ENCODE measurements at regions not wholly inside any gene's neighbourhood (a gene's known extent, or its start where the extent isn't known, plus 50 kb on each side); places are given as distances from the start of the nearest gene placed in this dataset.
A peak's percentile ranks its signal among the peaks of the same experiment; 100 is the strongest.

DNA sequence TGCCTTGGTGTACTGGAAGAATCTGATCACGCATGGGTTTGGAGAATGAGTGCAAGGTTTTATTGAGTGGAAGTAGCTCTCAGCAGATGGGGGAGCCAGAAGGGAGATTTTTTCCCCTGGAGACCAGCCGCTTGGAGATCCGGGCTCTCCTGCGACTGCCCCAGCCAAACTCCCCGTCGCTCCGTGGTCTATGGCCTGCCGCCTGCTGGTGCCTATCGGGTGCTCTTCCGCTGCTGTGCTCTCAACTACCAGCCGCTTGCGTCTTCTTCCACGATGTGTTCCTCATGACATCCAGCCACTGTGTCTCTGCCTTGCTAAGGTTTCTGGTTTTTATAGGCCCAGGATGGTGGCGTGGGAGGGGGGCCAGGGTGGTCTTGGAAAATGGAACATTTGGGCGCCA, 145.6 kb upstream of the UBASH3B start:
- TF ChIP-seq, protein P1, sequence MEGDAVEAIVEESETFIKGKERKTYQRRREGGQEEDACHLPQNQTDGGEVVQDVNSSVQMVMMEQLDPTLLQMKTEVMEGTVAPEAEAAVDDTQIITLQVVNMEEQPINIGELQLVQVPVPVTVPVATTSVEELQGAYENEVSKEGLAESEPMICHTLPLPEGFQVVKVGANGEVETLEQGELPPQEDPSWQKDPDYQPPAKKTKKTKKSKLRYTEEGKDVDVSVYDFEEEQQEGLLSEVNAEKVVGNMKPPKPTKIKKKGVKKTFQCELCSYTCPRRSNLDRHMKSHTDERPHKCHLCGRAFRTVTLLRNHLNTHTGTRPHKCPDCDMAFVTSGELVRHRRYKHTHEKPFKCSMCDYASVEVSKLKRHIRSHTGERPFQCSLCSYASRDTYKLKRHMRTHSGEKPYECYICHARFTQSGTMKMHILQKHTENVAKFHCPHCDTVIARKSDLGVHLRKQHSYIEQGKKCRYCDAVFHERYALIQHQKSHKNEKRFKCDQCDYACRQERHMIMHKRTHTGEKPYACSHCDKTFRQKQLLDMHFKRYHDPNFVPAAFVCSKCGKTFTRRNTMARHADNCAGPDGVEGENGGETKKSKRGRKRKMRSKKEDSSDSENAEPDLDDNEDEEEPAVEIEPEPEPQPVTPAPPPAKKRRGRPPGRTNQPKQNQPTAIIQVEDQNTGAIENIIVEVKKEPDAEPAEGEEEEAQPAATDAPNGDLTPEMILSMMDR (IDR thresholded peaks at IDR 0.05; ENCODE audit: low read depth, low read length) = no peak
- Histone ChIP-seq H3K36me3 (no peaks in the 10 kb centered on the region), H3K4me1 (ENCODE audit: low read depth) (no peaks in the 10 kb centered on the region), H3K27me3 (no peaks in the 10 kb centered on the region), H3K4me3 (no peak overlapping the region), H3K9me3 (ENCODE audit: low read depth) (no peaks in the 10 kb centered on the region), H3K27ac (no peak overlapping the region)
- no peak for DNase-seq (ENCODE audit: low read depth in 1 of 2, low spot score in 1 of 2)

GRCh38 chr11:122509091-122509490, 146.4 kb upstream of the UBASH3B start:
- Histone ChIP-seq H3K36me3 (no peaks in the 10 kb centered on the region), H3K9me3 (ENCODE audit: low read depth) (no peaks in the 10 kb centered on the region), H3K4me3 (no peak overlapping the region), H3K4me1 (ENCODE audit: low read depth) (no peaks in the 10 kb centered on the region), H3K27me3 (no peaks in the 10 kb centered on the region), H3K27ac (no peak overlapping the region)
- DNase-seq (ENCODE audit: low read depth in 1 of 2, low spot score in 1 of 2) = no peak
- TF ChIP-seq, protein P1 (IDR thresholded peaks at IDR 0.05; ENCODE audit: low read depth, low read length) = no peak

- peak; percentile 90 to 95 for DNase-seq (ENCODE audit: low read depth in 1 of 2, low spot score in 1 of 2)
- no peak overlapping the region for H3K27ac ChIP-seq
- no peak overlapping the region for H3K4me3 ChIP-seq
- H3K9me3 ChIP-seq (ENCODE audit: low read depth) = no peaks in the 10 kb centered on the region
- no peaks in the 10 kb centered on the region for H3K27me3 ChIP-seq
- H3K4me1 ChIP-seq (ENCODE audit: low read depth) = no peaks in the 10 kb centered on the region
- H3K36me3 ChIP-seq = no peaks in the 10 kb centered on the region
- TF ChIP-seq, protein P1 (IDR thresholded peaks at IDR 0.05; ENCODE audit: low read depth, low read length) = peak; percentile 93
Observed at GRCh38 chr11:122505304-122506006, 150.1 kb upstream of the UBASH3B start.

GRCh38 chr11:122494221-122494620, 161.3 kb upstream of the UBASH3B start:
- Histone ChIP-seq H3K36me3 (no peaks in the 10 kb centered on the region), H3K4me3 (no peak overlapping the region), H3K9me3 (ENCODE audit: low read depth) (no peaks in the 10 kb centered on the region), H3K4me1 (ENCODE audit: low read depth) (peaks cover 7% of the 10 kb centered on the region), H3K27me3 (no peaks in the 10 kb centered on the region), H3K27ac (no peak overlapping the region)
- TF ChIP-seq, protein P1 (IDR thresholded peaks at IDR 0.05; ENCODE audit: low read depth, low read length) = no peak
- no peak for DNase-seq (ENCODE audit: low read depth in 1 of 2, low spot score in 1 of 2)

DNA sequence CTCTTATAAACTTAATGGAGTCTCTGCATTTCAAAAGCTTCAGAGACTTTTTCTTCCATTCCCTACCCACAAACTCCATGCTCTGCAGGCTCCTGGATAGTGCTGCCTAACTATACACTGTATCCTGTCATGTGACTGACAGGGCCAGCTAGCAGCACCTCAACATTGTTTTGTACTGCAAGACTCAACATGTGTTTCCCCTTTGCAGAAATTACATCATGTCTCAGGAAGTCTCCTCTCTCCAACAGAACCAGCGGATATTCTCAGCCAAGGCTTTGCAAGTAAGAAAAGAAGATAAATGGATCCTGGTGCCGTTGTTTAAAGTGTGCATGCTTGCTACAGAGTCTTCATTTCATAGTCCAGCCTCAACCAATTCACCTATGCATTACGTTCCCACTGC, 164.0 kb upstream of the UBASH3B start:
- Histone ChIP-seq H3K27ac (no peak overlapping the region), H3K9me3 (ENCODE audit: low read depth) (no peaks in the 10 kb centered on the region), H3K4me1 (ENCODE audit: low read depth) (peaks cover 14% of the 10 kb centered on the region), H3K27me3 (no peaks in the 10 kb centered on the region), H3K4me3 (no peak overlapping the region), H3K36me3 (no peaks in the 10 kb centered on the region)
- peak in 1 of 2 donors; percentile 64 for DNase-seq (ENCODE audit: low read depth in 1 of 2, low spot score in 1 of 2)
- TF ChIP-seq, protein P1 (IDR thresholded peaks at IDR 0.05; ENCODE audit: low read depth, low read length) = no peak

Data from cardiac muscle cell (in vitro differentiated cells and primary cell).